ENCODE measurements at regions not wholly inside any gene's neighbourhood (a gene's known extent, or its start where the extent isn't known, plus 50 kb on each side); places are given as distances from the start of the nearest gene placed in this dataset.
"Not testable (repeated sequence)": the region's sequence is repeated elsewhere in the genome, so short reads cannot be mapped to it uniquely, and the experiment has no call there.

DNA sequence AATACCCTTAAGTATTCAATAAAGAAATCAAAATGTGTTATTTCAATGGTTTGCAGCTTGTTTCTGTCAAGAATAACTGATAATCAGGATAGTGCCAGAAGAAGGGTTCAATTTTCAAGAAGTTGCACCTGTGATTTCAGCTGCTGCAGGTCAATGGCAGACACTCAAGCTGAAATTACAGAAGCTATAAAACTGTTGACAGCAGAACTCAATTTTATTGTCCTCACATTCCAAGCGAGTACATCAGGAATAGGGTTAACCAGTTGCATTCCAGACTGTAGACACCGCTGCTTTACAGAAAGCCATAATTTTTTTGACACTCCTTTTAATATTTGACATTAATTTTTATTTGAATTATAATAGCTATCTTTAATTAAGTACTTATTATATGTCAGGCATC lies 364.1 kb downstream of the CGGBP1 start:
- no peak overlapping the region for H3K27ac ChIP-seq (ENCODE audit: low read length)
- peak; percentile 51 for TF ChIP-seq POLR2AphosphoS5 (IDR thresholded peaks at IDR 0.05)
- TF ChIP-seq EZH2 (IDR thresholded peaks at IDR 0.05; ENCODE audit: borderline replicate concordance, insufficient read depth, low read length, poor library complexity, severe bottlenecking), result no peak
- TF ChIP-seq CTCF (IDR thresholded peaks at IDR 0.05; ENCODE audit: poor library complexity, severe bottlenecking), result no peak
- TF ChIP-seq, protein P1, sequence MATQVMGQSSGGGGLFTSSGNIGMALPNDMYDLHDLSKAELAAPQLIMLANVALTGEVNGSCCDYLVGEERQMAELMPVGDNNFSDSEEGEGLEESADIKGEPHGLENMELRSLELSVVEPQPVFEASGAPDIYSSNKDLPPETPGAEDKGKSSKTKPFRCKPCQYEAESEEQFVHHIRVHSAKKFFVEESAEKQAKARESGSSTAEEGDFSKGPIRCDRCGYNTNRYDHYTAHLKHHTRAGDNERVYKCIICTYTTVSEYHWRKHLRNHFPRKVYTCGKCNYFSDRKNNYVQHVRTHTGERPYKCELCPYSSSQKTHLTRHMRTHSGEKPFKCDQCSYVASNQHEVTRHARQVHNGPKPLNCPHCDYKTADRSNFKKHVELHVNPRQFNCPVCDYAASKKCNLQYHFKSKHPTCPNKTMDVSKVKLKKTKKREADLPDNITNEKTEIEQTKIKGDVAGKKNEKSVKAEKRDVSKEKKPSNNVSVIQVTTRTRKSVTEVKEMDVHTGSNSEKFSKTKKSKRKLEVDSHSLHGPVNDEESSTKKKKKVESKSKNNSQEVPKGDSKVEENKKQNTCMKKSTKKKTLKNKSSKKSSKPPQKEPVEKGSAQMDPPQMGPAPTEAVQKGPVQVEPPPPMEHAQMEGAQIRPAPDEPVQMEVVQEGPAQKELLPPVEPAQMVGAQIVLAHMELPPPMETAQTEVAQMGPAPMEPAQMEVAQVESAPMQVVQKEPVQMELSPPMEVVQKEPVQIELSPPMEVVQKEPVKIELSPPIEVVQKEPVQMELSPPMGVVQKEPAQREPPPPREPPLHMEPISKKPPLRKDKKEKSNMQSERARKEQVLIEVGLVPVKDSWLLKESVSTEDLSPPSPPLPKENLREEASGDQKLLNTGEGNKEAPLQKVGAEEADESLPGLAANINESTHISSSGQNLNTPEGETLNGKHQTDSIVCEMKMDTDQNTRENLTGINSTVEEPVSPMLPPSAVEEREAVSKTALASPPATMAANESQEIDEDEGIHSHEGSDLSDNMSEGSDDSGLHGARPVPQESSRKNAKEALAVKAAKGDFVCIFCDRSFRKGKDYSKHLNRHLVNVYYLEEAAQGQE (IDR thresholded peaks at IDR 0.05; ENCODE audit: borderline replicate concordance), result peak; percentile 79
- no peaks in the 10 kb centered on the region for H3K9me2 ChIP-seq (ENCODE audit: insufficient read depth, low read length)
- H3K9ac ChIP-seq (ENCODE audit: low read length), result no peak overlapping the region
- H3K27me3 ChIP-seq (ENCODE audit: insufficient read depth, low read depth, low read length), result no peaks in the 10 kb centered on the region
- H4K20me1 ChIP-seq (ENCODE audit: insufficient read depth), result no peaks in the 10 kb centered on the region
- H3K9me3 ChIP-seq (ENCODE audit: low read length), result no peaks in the 10 kb centered on the region
- H2AFZ ChIP-seq (ENCODE audit: low read depth, low read length), result no peak overlapping the region
- H3K79me2 ChIP-seq (replicated peaks; ENCODE audit: insufficient read depth, low read length), result no peaks in the 10 kb centered on the region
- no peaks in the 10 kb centered on the region for H3K36me3 ChIP-seq (ENCODE audit: insufficient read depth, low read length)
- no peaks in the 10 kb centered on the region for H3F3A ChIP-seq (ENCODE audit: insufficient read depth, low read length, poor library complexity, severe bottlenecking)
- H3K4me3 ChIP-seq (ENCODE audit: low read length), result no peak overlapping the region
- no peak overlapping the region for H3K4me2 ChIP-seq (ENCODE audit: low read length)

DNA sequence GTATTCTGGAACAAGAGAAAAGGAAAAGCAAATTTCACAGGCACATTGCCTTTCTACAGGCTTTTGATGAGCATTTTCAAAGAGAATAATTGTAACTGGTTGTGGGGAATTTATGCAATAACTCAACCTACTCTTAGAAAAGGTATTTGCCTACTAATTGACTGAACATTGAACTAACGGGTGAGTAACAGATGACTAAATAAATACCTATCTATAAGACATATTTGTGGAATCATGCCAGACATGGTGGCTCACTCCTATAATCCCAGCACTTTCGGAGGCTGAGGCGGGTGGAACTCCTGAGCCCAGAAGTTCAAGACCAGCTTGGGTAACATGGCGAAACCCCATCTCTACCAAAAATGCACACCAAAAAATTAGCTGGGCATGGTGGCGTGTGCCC lies 367.7 kb downstream of the CGGBP1 start:
- no peaks in the 10 kb centered on the region for H3K27me3 ChIP-seq (ENCODE audit: insufficient read depth, low read depth, low read length)
- no peaks in the 10 kb centered on the region for H3K36me3 ChIP-seq (ENCODE audit: insufficient read depth, low read length)
- no peak overlapping the region for H2AFZ ChIP-seq (ENCODE audit: low read depth, low read length)
- TF ChIP-seq POLR2AphosphoS5 (IDR thresholded peaks at IDR 0.05) (no peak), CTCF (IDR thresholded peaks at IDR 0.05; ENCODE audit: poor library complexity, severe bottlenecking) (no peak), TAF1 (IDR thresholded peaks at IDR 0.05; ENCODE audit: low read depth) (no peak), RAD21 (conservative IDR thresholded peaks at IDR 0.05) (no peak), MXI1 (conservative IDR thresholded peaks at IDR 0.05; ENCODE audit: poor library complexity, severe bottlenecking) (no peak), EZH2 (IDR thresholded peaks at IDR 0.05; ENCODE audit: borderline replicate concordance, insufficient read depth, low read length, poor library complexity, severe bottlenecking) (no peak), SMC3 (conservative IDR thresholded peaks at IDR 0.05; ENCODE audit: poor library complexity) (no peak), EP300 (conservative IDR thresholded peaks at IDR 0.05; ENCODE audit: poor library complexity, severe bottlenecking) (no peak)
- TF ChIP-seq, protein P1 (IDR thresholded peaks at IDR 0.05; ENCODE audit: borderline replicate concordance), result no peak
- no peak overlapping the region for H3K4me2 ChIP-seq (ENCODE audit: low read length)
- H3K9me2 ChIP-seq (ENCODE audit: insufficient read depth, low read length), result no peaks in the 10 kb centered on the region
- no peaks in the 10 kb centered on the region for H3K9me3 ChIP-seq (ENCODE audit: low read length)
- no peak overlapping the region for H3K9ac ChIP-seq (ENCODE audit: low read length)
- no peak overlapping the region for H3K27ac ChIP-seq (ENCODE audit: low read length)
- no peak overlapping the region for H3K4me3 ChIP-seq (ENCODE audit: low read length)
- H3K79me2 ChIP-seq (replicated peaks; ENCODE audit: insufficient read depth, low read length), result no peaks in the 10 kb centered on the region
- H4K20me1 ChIP-seq (ENCODE audit: insufficient read depth), result no peaks in the 10 kb centered on the region
- H3F3A ChIP-seq (ENCODE audit: insufficient read depth, low read length, poor library complexity, severe bottlenecking), result no peaks in the 10 kb centered on the region

DNA sequence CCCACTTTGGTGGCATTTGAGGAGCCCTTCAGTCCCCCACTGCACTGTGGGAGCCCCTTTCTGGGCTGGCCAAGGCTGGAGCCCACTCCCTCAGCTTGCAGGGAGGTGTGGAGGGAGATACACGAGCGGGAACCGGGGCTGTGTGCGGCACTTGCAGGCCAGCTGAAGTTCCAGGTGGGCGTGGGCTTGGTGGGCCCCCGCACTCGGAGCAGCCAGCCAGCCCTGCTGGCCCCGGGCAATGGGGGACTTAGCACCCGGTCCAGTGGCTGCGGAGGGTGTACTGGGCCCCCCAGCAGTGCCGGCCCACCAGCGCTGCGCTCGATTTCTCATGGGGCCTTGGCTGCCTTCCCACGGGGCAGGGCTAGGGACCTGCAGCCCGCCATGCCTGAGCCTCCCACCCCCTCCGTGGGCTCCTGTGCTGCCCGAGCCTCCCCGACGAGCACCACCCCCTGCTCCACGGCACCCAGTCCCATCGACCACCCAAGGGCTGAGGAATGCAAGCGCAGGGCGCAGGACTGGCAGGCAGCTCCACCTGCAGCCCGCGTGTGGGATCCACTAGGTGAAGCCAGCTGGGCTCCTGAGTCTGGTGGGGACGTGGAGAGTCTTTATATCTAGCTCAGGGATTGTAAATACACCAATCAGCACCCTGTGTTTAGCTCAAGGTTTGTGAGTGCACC lies 379.7 kb downstream of the CGGBP1 start:
- H3K36me3 ChIP-seq (ENCODE audit: insufficient read depth, low read length); H3K9me2 ChIP-seq (ENCODE audit: insufficient read depth, low read length); H3K9me3 ChIP-seq (ENCODE audit: low read length); H3F3A ChIP-seq (ENCODE audit: insufficient read depth, low read length, poor library complexity, severe bottlenecking); H3K27me3 ChIP-seq (ENCODE audit: insufficient read depth, low read depth, low read length); H3K79me2 ChIP-seq (replicated peaks; ENCODE audit: insufficient read depth, low read length); H3K4me3 ChIP-seq (ENCODE audit: low read length); H2AFZ ChIP-seq (ENCODE audit: low read depth, low read length); H4K20me1 ChIP-seq (ENCODE audit: insufficient read depth); H3K27ac ChIP-seq (ENCODE audit: low read length); H3K4me2 ChIP-seq (ENCODE audit: low read length); H3K9ac ChIP-seq (ENCODE audit: low read length): not testable (repeated sequence)

All from neural cell (in vitro differentiated cells).